ENCODE measurements at regions not wholly inside any gene's neighbourhood (a gene's known extent, or its start where the extent isn't known, plus 50 kb on each side); places are given as distances from the start of the nearest gene placed in this dataset.

DNA sequence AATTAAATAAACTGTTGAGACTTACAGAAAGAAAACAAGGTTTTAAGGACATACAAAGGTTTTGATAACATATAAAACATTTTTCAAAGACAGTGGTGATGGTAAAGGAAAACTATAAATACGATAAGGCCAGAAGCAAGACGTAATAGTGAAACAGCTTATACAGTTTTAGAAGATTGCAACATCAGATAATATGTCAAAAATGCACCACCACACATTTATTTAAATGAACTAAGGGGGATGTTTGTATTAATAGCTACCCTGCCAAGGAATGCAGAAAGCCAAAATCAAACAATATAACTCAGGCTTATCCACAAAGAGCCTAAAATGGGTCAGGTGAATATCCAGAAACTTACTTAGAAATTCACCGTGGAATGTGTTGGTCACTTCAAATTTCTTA is 981.6 kb upstream of the FAT3 start:
- no peak overlapping the region for H3K9ac ChIP-seq (ENCODE audit: low read depth, low read length)
- no peaks in the 10 kb centered on the region for H3K36me3 ChIP-seq (ENCODE audit: control insufficient read depth, insufficient read depth, low read length)
- peaks cover 3% of the 10 kb centered on the region for H3K4me1 ChIP-seq (ENCODE audit: control insufficient read depth, insufficient read depth, low read length)
- H3K9me3 ChIP-seq (ENCODE audit: control insufficient read depth, insufficient read depth, low read length) = no peaks in the 10 kb centered on the region
- no peaks in the 10 kb centered on the region for H3K27me3 ChIP-seq (ENCODE audit: control insufficient read depth, insufficient read depth, low read length)
- H3K4me3 ChIP-seq (ENCODE audit: low read depth, low read length) = no peak overlapping the region

DNA sequence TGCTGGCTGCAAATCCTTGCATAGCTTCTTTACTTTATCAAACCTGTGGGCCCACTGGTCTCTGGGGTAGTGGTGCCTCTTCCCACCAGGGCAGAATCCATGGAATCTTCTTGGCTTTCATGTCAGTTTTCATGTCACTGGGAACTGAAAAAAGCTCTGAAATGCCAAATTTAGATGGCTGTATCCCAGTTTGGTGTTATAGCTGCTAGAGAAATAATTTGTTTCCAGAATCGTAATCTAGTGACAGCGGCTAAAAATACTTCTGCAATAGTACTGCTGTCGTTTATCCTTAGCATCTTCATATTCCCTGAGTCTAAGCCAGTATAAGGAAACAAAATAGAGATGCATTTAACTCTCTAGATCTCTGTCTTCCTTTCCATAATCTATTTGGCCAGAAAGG is 983.4 kb upstream of the FAT3 start:
- H3K9me3 ChIP-seq (ENCODE audit: control insufficient read depth, insufficient read depth, low read length) = no peaks in the 10 kb centered on the region
- peaks cover 3% of the 10 kb centered on the region for H3K4me1 ChIP-seq (ENCODE audit: control insufficient read depth, insufficient read depth, low read length)
- no peak overlapping the region for H3K9ac ChIP-seq (ENCODE audit: low read depth, low read length)
- no peaks in the 10 kb centered on the region for H3K36me3 ChIP-seq (ENCODE audit: control insufficient read depth, insufficient read depth, low read length)
- no peak overlapping the region for H3K4me3 ChIP-seq (ENCODE audit: low read depth, low read length)
- H3K27me3 ChIP-seq (ENCODE audit: control insufficient read depth, insufficient read depth, low read length) = no peaks in the 10 kb centered on the region

DNA sequence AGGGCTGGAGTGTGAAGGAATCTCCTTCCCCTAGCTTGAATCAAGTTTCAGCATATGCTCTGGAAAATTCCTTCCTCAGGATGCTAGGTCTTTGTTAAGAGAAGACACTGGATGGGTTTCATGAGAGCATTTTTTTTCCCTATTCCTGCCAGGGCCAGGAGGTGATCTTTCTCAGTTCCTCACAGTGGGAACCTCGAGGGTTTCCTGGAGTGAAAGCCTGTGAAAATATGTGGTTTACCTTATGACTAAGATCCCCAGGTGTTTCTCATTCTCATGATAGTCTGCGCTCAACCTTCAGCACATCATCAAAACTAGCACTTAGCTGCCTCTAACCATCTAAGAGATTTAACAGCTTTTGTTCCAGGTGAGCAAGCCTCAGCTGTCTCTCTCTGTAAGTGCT is 985.3 kb upstream of the FAT3 start:
- H3K36me3 ChIP-seq (ENCODE audit: control insufficient read depth, insufficient read depth, low read length) = no peaks in the 10 kb centered on the region
- H3K9ac ChIP-seq (ENCODE audit: low read depth, low read length) = no peak overlapping the region
- H3K9me3 ChIP-seq (ENCODE audit: control insufficient read depth, insufficient read depth, low read length) = no peaks in the 10 kb centered on the region
- H3K4me3 ChIP-seq (ENCODE audit: low read depth, low read length) = no peak overlapping the region
- H3K27me3 ChIP-seq (ENCODE audit: control insufficient read depth, insufficient read depth, low read length) = no peaks in the 10 kb centered on the region
- H3K4me1 ChIP-seq (ENCODE audit: control insufficient read depth, insufficient read depth, low read length) = peaks cover 3% of the 10 kb centered on the region

DNA sequence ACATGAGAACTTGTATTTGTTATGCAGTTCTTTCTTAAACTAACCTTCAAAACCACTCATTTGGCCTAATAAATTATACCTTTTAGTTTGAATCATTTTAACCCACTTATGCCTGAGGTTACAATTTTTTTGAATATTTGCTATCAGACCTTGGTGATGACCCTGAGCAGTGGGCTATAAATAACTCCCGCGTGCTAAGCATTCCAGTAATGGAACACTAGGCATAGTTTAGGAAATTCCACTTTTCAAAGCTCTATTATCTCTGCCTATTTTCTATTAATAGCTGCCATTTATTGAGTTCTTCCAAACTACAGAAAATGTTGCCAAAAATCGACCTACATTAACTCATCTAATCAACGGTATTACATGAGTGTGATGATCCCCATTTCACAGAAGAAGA is 993.4 kb upstream of the FAT3 start:
- Histone ChIP-seq H3K4me1 (ENCODE audit: control insufficient read depth, insufficient read depth, low read length) (peaks cover 6% of the 10 kb centered on the region), H3K4me3 (ENCODE audit: low read depth, low read length) (no peak overlapping the region), H3K9ac (ENCODE audit: low read depth, low read length) (no peak overlapping the region), H3K27me3 (ENCODE audit: control insufficient read depth, insufficient read depth, low read length) (no peaks in the 10 kb centered on the region), H3K36me3 (ENCODE audit: control insufficient read depth, insufficient read depth, low read length) (no peaks in the 10 kb centered on the region), H3K9me3 (ENCODE audit: control insufficient read depth, insufficient read depth, low read length) (no peaks in the 10 kb centered on the region)

DNA sequence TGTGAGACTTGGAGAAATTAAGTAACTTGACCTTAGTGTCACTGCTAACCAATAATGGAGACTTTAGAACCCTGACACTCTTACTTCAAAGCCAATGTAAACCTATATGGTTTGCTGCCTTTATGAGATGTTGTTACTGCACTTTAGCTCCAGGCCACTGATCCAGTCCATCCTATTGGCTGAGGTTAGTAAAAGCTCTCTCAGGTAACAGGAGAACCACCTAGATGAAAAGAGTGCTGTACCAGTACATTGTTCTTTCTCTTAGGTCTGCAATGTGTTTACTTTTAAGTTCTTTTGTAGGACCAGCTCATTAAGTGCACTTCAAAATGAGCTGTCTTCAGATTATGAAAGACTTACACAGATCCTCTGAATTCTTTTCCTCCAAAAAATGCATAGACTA is 994.0 kb upstream of the FAT3 start:
- Histone ChIP-seq H3K9me3 (ENCODE audit: control insufficient read depth, insufficient read depth, low read length) (no peaks in the 10 kb centered on the region), H3K9ac (ENCODE audit: low read depth, low read length) (no peak overlapping the region), H3K4me1 (ENCODE audit: control insufficient read depth, insufficient read depth, low read length) (peaks cover 6% of the 10 kb centered on the region), H3K36me3 (ENCODE audit: control insufficient read depth, insufficient read depth, low read length) (no peaks in the 10 kb centered on the region), H3K4me3 (ENCODE audit: low read depth, low read length) (no peak overlapping the region), H3K27me3 (ENCODE audit: control insufficient read depth, insufficient read depth, low read length) (no peaks in the 10 kb centered on the region)

DNA sequence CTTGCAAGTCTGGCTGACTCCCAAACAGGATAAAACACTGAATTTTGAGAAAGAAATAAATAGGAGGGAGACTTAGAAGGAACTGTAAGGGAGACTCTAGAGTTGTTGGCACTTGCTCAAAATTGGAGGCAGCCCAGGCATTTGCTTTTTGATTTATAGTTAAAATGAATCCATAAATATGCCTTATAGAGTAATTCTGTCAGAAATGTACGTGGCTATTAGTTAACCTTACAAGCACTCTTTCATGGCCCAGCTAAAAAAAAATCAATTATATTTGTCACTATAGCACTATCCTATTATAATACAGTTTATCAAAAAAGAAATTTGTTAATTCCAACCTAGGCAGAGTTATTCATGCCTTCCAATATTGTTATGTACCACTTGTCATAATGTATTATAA is 1000.0 kb upstream of the CHORDC1 start:
- Histone ChIP-seq H3K4me3 (ENCODE audit: low read depth, low read length) (no peak overlapping the region), H3K36me3 (ENCODE audit: control insufficient read depth, insufficient read depth, low read length) (no peaks in the 10 kb centered on the region), H3K9me3 (ENCODE audit: control insufficient read depth, insufficient read depth, low read length) (no peaks in the 10 kb centered on the region), H3K27me3 (ENCODE audit: control insufficient read depth, insufficient read depth, low read length) (no peaks in the 10 kb centered on the region), H3K9ac (ENCODE audit: low read depth, low read length) (no peak overlapping the region), H3K4me1 (ENCODE audit: control insufficient read depth, insufficient read depth, low read length) (no peaks in the 10 kb centered on the region)

DNA sequence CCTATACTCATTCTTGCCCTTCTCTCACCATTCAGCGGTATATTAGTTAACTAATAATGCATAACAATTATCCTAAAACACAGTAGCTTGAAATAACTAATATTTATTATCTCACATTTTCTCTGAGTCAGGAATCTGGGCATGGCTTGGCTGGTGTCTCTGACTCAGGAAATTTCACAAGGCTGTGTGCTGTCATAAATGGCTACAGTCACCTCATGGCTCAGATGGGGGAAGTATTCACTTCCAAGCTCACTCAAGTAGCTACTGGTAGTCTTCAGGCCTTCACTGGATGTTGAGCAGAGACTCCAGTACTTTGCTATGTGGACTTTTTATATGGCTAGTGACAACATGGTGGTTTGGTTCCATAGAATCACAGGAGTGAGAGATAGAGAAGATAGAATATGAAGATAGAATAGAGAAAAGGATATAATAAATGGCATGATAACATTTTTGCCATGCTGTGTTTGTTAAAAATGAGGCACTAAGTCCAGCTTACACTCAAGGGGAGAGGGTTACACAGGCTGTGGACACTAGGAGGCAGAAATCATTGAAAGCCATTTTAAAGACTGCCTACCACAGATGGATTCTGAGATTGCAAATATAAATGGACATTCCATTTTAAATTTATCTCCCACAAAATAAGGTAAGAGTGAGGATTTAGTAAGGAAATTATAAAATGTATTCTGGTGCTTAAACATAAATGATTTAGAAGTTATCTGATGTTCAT is 997.8 kb upstream of the CHORDC1 start:
- H3K9ac ChIP-seq (ENCODE audit: low read depth, low read length) = no peak overlapping the region
- no peaks in the 10 kb centered on the region for H3K4me1 ChIP-seq (ENCODE audit: control insufficient read depth, insufficient read depth, low read length)
- H3K27me3 ChIP-seq (ENCODE audit: control insufficient read depth, insufficient read depth, low read length) = no peaks in the 10 kb centered on the region
- H3K4me3 ChIP-seq (ENCODE audit: low read depth, low read length) = no peak overlapping the region
- H3K36me3 ChIP-seq (ENCODE audit: control insufficient read depth, insufficient read depth, low read length) = no peaks in the 10 kb centered on the region
- no peaks in the 10 kb centered on the region for H3K9me3 ChIP-seq (ENCODE audit: control insufficient read depth, insufficient read depth, low read length)

DNA sequence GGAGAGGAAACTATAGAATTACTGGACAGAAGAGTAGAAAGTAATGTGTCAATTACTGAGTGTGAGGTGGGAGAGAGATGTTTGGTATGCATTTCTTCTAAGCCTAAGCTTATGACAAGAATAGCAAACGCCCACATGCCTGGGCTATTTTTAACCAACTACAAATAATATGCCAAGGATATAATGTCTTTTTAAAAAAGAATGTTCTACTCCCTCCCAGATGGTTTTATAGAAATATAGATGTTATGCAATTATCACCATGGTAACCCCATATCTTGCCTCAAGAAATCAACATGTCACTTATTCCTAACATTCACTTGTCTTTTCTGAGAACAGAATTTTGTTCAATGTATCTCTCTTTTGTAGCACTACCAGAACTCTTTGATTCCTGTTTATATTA is 996.7 kb upstream of the CHORDC1 start:
- Histone ChIP-seq H3K36me3 (ENCODE audit: control insufficient read depth, insufficient read depth, low read length) (no peaks in the 10 kb centered on the region), H3K4me1 (ENCODE audit: control insufficient read depth, insufficient read depth, low read length) (no peaks in the 10 kb centered on the region), H3K9me3 (ENCODE audit: control insufficient read depth, insufficient read depth, low read length) (no peaks in the 10 kb centered on the region), H3K9ac (ENCODE audit: low read depth, low read length) (no peak overlapping the region), H3K27me3 (ENCODE audit: control insufficient read depth, insufficient read depth, low read length) (no peaks in the 10 kb centered on the region), H3K4me3 (ENCODE audit: low read depth, low read length) (no peak overlapping the region)

DNA sequence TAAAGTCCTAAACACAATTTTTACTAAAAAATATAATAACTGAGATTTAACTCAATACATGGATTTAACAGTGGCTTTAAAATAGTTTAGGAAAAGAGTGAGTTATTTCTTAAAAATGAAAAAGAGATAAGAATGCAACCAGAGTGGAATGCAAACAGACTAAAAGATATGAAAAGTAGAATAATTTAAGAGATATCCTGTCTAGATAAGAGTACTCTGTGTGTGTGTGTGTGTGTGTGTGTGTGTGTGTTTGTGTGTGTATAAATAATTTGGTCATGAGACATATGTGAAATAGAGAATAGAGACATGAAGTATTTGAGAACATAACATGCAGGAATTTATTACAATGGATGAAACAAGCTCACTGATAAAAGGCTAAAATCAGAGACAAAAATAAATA is 986.9 kb upstream of the CHORDC1 start:
- no peak overlapping the region for H3K4me3 ChIP-seq (ENCODE audit: low read depth, low read length)
- no peak overlapping the region for H3K9ac ChIP-seq (ENCODE audit: low read depth, low read length)
- no peaks in the 10 kb centered on the region for H3K4me1 ChIP-seq (ENCODE audit: control insufficient read depth, insufficient read depth, low read length)
- no peaks in the 10 kb centered on the region for H3K27me3 ChIP-seq (ENCODE audit: control insufficient read depth, insufficient read depth, low read length)
- H3K36me3 ChIP-seq (ENCODE audit: control insufficient read depth, insufficient read depth, low read length) = no peaks in the 10 kb centered on the region
- no peaks in the 10 kb centered on the region for H3K9me3 ChIP-seq (ENCODE audit: control insufficient read depth, insufficient read depth, low read length)

DNA sequence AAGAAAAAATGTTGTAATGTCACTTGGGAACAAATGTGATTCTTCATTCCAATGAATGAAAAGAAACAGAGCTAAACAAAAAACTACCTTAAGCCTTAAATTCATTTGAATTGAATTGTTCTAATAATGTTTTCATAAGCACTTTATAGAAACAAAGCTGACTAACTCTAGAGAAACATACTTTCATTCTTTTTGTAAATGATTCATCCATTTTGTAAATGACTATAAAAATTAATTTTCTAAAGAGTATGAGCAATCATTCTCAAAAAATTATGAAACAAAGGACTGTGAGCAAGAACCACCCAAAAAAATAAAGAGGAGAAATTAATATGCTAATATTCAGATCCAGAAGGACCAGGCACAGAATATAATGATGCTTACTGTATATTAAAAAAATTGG is 986.5 kb upstream of the CHORDC1 start:
- no peaks in the 10 kb centered on the region for H3K4me1 ChIP-seq (ENCODE audit: control insufficient read depth, insufficient read depth, low read length)
- H3K9ac ChIP-seq (ENCODE audit: low read depth, low read length) = no peak overlapping the region
- no peak overlapping the region for H3K4me3 ChIP-seq (ENCODE audit: low read depth, low read length)
- no peaks in the 10 kb centered on the region for H3K36me3 ChIP-seq (ENCODE audit: control insufficient read depth, insufficient read depth, low read length)
- H3K27me3 ChIP-seq (ENCODE audit: control insufficient read depth, insufficient read depth, low read length) = no peaks in the 10 kb centered on the region
- no peaks in the 10 kb centered on the region for H3K9me3 ChIP-seq (ENCODE audit: control insufficient read depth, insufficient read depth, low read length)

DNA sequence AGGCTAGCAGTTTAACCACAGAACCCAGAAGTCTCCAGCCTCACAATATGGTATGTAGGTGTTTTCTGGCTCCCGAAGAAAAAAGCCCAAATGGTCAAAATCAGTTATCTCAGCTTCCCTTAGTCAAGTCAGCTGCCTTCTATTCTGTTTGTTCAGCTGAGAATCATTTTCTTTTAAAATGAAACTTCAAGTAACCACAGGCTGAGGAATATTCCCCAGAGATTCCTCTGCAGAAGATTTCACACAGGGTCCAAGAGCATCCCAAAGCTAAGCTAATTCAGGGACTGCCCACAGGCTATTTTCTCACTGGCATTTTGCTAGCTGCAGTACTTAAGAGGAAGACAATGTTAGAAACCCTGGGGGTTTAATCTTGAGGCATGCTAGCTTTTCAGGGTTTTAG is 977.0 kb upstream of the CHORDC1 start:
- H3K9ac ChIP-seq (ENCODE audit: low read depth, low read length) = no peak overlapping the region
- no peaks in the 10 kb centered on the region for H3K27me3 ChIP-seq (ENCODE audit: control insufficient read depth, insufficient read depth, low read length)
- no peak overlapping the region for H3K4me3 ChIP-seq (ENCODE audit: low read depth, low read length)
- peaks cover 2% of the 10 kb centered on the region for H3K4me1 ChIP-seq (ENCODE audit: control insufficient read depth, insufficient read depth, low read length)
- H3K9me3 ChIP-seq (ENCODE audit: control insufficient read depth, insufficient read depth, low read length) = no peaks in the 10 kb centered on the region
- H3K36me3 ChIP-seq (ENCODE audit: control insufficient read depth, insufficient read depth, low read length) = no peaks in the 10 kb centered on the region

DNA sequence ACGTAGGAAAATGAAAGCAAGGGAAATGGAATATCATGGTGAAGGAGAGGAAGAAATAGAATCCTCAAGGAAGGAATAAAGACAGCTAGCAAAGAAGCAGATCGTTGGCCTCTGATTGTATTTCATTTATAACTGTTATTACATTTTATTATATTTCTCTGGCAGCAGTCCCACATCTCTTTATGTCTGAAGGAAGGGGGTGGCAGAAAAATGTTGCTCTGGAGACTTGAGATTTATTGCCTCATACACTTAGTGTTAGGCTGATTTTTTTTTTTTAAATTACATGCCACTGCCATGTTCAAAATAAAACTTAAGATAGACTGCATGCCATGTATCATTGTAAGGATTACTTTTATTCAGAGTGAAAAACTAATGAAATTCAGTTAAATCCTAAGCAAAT is 971.7 kb upstream of the CHORDC1 start:
- Histone ChIP-seq H3K9me3 (ENCODE audit: control insufficient read depth, insufficient read depth, low read length) (no peaks in the 10 kb centered on the region), H3K27me3 (ENCODE audit: control insufficient read depth, insufficient read depth, low read length) (no peaks in the 10 kb centered on the region), H3K9ac (ENCODE audit: low read depth, low read length) (no peak overlapping the region), H3K4me3 (ENCODE audit: low read depth, low read length) (no peak overlapping the region), H3K4me1 (ENCODE audit: control insufficient read depth, insufficient read depth, low read length) (no peaks in the 10 kb centered on the region), H3K36me3 (ENCODE audit: control insufficient read depth, insufficient read depth, low read length) (no peaks in the 10 kb centered on the region)
